ENCODE measurements at regions not wholly inside any gene's neighbourhood (a gene's known extent, or its start where the extent isn't known, plus 50 kb on each side); places are given as distances from the start of the nearest gene placed in this dataset.
"Not testable (repeated sequence)": the region's sequence is repeated elsewhere in the genome, so short reads cannot be mapped to it uniquely, and the experiment has no call there.

- no peak overlapping the region for H3K27ac ChIP-seq
- no peaks in the 10 kb centered on the region for H3K4me1 ChIP-seq
- no peak for DNase-seq (ENCODE audit: extremely low spot score in 2 of 2)
- no peak for TF ChIP-seq POLR2AphosphoS5 (IDR thresholded peaks at IDR 0.05; ENCODE audit: insufficient read depth in 1 of 2, low read depth in 1 of 2)
- no peak for TF ChIP-seq CTCF (IDR thresholded peaks at IDR 0.05)
- no peak for TF ChIP-seq POLR2A (IDR thresholded peaks at IDR 0.05)
- intact Hi-C loops (cut with DNase I): no loop called here
- no peaks in the 10 kb centered on the region for H3K9me3 ChIP-seq
- H3K4me3 ChIP-seq: no peak overlapping the region
- H3K36me3 ChIP-seq: no peaks in the 10 kb centered on the region
- no peaks in the 10 kb centered on the region for H3K27me3 ChIP-seq
Observed at GRCh38 chr13:53447863-53448262, 419.2 kb downstream of the OLFM4 start.

- H3K4me3 ChIP-seq; intact Hi-C loops (cut with DNase I); H3K27me3 ChIP-seq; H3K4me1 ChIP-seq; H3K36me3 ChIP-seq; H3K9me3 ChIP-seq; DNase-seq (ENCODE audit: extremely low spot score in 2 of 2); H3K27ac ChIP-seq: not testable (repeated sequence)
Observed at GRCh38 chr13:53452263-53452808, 423.7 kb downstream of the OLFM4 start.

GRCh38 chr13:53460796-53461195 is 432.2 kb downstream of the OLFM4 start:
- H3K9me3 ChIP-seq: no peaks in the 10 kb centered on the region
- no peak for DNase-seq (ENCODE audit: extremely low spot score in 2 of 2)

GRCh38 chr13:53463106-53463505 is 434.5 kb downstream of the OLFM4 start:
- Histone ChIP-seq H3K27ac (no peak overlapping the region), H3K9me3 (no peaks in the 10 kb centered on the region), H3K4me1 (no peaks in the 10 kb centered on the region), H3K4me3 (no peak overlapping the region), H3K27me3 (no peaks in the 10 kb centered on the region), H3K36me3 (no peaks in the 10 kb centered on the region)
- intact Hi-C loops (cut with DNase I): no loop called here
- no peak for TF ChIP-seq POLR2A (IDR thresholded peaks at IDR 0.05)
- DNase-seq (ENCODE audit: extremely low spot score in 2 of 2): no peak

More at GRCh38 chr13:53460796-53461195, 432.2 kb downstream of the OLFM4 start:
- TF ChIP-seq POLR2A (IDR thresholded peaks at IDR 0.05) (no peak), CTCF (IDR thresholded peaks at IDR 0.05) (no peak), POLR2AphosphoS5 (IDR thresholded peaks at IDR 0.05; ENCODE audit: insufficient read depth in 1 of 2, low read depth in 1 of 2) (no peak)
- Histone ChIP-seq H3K36me3 (no peaks in the 10 kb centered on the region), H3K4me3 (no peak overlapping the region), H3K4me1 (no peaks in the 10 kb centered on the region), H3K27ac (no peak overlapping the region), H3K27me3 (no peaks in the 10 kb centered on the region)
- intact Hi-C loops (cut with DNase I): no loop called here

GRCh38 chr13:53466576-53466975 is 438.0 kb downstream of the OLFM4 start:
- H3K9me3 ChIP-seq: no peaks in the 10 kb centered on the region
- no peaks in the 10 kb centered on the region for H3K27me3 ChIP-seq
- no peak overlapping the region for H3K4me3 ChIP-seq
- H3K36me3 ChIP-seq: no peaks in the 10 kb centered on the region
- intact Hi-C loops (cut with DNase I): no loop called here
- no peaks in the 10 kb centered on the region for H3K4me1 ChIP-seq
- TF ChIP-seq POLR2AphosphoS5 (IDR thresholded peaks at IDR 0.05; ENCODE audit: insufficient read depth in 1 of 2, low read depth in 1 of 2) (no peak), CTCF (IDR thresholded peaks at IDR 0.05) (no peak), POLR2A (IDR thresholded peaks at IDR 0.05) (no peak)
- H3K27ac ChIP-seq: no peak overlapping the region
- DNase-seq (ENCODE audit: extremely low spot score in 2 of 2): no peak

GRCh38 chr13:53473397-53473796 is 444.8 kb downstream of the OLFM4 start:
- H3K27me3 ChIP-seq: no peaks in the 10 kb centered on the region
- no peak overlapping the region for H3K4me3 ChIP-seq
- DNase-seq (ENCODE audit: extremely low spot score in 2 of 2): no peak
- H3K9me3 ChIP-seq: no peaks in the 10 kb centered on the region
- no peak overlapping the region for H3K27ac ChIP-seq
- intact Hi-C loops (cut with DNase I): no loop called here
- no peak for TF ChIP-seq POLR2AphosphoS5 (IDR thresholded peaks at IDR 0.05; ENCODE audit: insufficient read depth in 1 of 2, low read depth in 1 of 2)
- TF ChIP-seq POLR2A (IDR thresholded peaks at IDR 0.05): no peak
- no peak for TF ChIP-seq CTCF (IDR thresholded peaks at IDR 0.05)
- no peaks in the 10 kb centered on the region for H3K36me3 ChIP-seq
- H3K4me1 ChIP-seq: no peaks in the 10 kb centered on the region
